ENCODE measurements at regions not wholly inside any gene's neighbourhood (a gene's known extent, or its start where the extent isn't known, plus 50 kb on each side); places are given as distances from the start of the nearest gene placed in this dataset.

DNA sequence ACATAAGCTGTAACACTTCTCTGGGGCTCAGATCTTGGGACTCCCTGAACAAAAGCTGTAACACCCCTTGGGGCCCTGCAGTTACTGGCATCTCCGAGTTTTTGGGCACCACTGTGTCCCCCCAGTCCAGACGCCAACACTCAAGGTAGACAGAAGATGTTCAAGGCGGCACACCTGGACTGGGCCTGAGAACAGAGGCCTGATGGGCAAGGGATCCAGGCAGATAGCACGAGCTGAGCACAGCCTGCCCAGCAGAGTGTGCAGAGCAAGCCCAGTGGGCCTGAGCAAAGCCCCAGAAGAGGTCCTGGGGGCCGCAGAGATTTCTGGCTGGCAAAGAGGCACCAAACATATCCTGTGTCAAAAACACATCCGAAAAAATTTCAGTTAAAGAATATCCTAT is 1163.3 kb upstream of the PRR20A start:
- Histone ChIP-seq H3K79me2 (ENCODE audit: control insufficient read depth, insufficient read depth, low read length) (no peaks in the 10 kb centered on the region), H3K4me1 (ENCODE audit: control insufficient read depth, extremely low read depth, insufficient read depth, low read length) (no peaks in the 10 kb centered on the region), H3K9ac (replicated peaks; ENCODE audit: extremely low read depth, insufficient read depth, low read length) (no peak overlapping the region), H3K27me3 (ENCODE audit: control insufficient read depth in 2 of 2, insufficient read depth in 2 of 2, low read length in 2 of 2) (no peaks in the 10 kb centered on the region), H3K9me1 (replicated peaks; ENCODE audit: control insufficient read depth, extremely low read depth, insufficient read depth, low read length) (no peaks in the 10 kb centered on the region), H3K4me3 (replicated peaks in 1 of 3; ENCODE audit: insufficient read depth in 1 of 3, low read depth in 1 of 3, low read length in 3 of 3) (no peak overlapping the region), H2AFZ (ENCODE audit: low read depth, low read length) (no peak overlapping the region), H3K9me3 (replicated peaks; ENCODE audit: control insufficient read depth, insufficient read depth, low read length) (no peaks in the 10 kb centered on the region), H3K36me3 (ENCODE audit: control insufficient read depth in 2 of 2, extremely low read depth in 1 of 2, insufficient read depth in 2 of 2, low read length in 2 of 2) (no peaks in the 10 kb centered on the region), H3K27ac (ENCODE audit: insufficient read depth, low read depth, low read length) (no peak overlapping the region), H3K4me2 (ENCODE audit: insufficient read depth, low read length) (no peak overlapping the region), H4K20me1 (replicated peaks; ENCODE audit: control insufficient read depth, extremely low read depth, insufficient read depth, low read length) (no peaks in the 10 kb centered on the region)
- intact Hi-C loops (cut with micrococcal nuclease): no loop called here
- no peak for TF ChIP-seq FOS (IDR thresholded peaks at IDR 0.05; ENCODE audit: borderline replicate concordance, insufficient read depth, low read length)
- TF ChIP-seq JUN (IDR thresholded peaks at IDR 0.05; ENCODE audit: borderline replicate concordance, insufficient read depth, insufficient read length, low read depth): no peak
- TF ChIP-seq, protein P1, sequence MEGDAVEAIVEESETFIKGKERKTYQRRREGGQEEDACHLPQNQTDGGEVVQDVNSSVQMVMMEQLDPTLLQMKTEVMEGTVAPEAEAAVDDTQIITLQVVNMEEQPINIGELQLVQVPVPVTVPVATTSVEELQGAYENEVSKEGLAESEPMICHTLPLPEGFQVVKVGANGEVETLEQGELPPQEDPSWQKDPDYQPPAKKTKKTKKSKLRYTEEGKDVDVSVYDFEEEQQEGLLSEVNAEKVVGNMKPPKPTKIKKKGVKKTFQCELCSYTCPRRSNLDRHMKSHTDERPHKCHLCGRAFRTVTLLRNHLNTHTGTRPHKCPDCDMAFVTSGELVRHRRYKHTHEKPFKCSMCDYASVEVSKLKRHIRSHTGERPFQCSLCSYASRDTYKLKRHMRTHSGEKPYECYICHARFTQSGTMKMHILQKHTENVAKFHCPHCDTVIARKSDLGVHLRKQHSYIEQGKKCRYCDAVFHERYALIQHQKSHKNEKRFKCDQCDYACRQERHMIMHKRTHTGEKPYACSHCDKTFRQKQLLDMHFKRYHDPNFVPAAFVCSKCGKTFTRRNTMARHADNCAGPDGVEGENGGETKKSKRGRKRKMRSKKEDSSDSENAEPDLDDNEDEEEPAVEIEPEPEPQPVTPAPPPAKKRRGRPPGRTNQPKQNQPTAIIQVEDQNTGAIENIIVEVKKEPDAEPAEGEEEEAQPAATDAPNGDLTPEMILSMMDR (IDR thresholded peaks at IDR 0.05; ENCODE audit: extremely low read depth in 1 of 2, insufficient read depth in 1 of 2, low read depth in 1 of 2, low read length in 2 of 2): no peak
- no peak for TF ChIP-seq EZH2 (IDR thresholded peaks at IDR 0.05; ENCODE audit: borderline replicate concordance, low read depth, low read length, severe bottlenecking)
- TF ChIP-seq MYC (IDR thresholded peaks at IDR 0.05; ENCODE audit: low read depth, low read length): no peak
- TF ChIP-seq POLR2AphosphoS5 (IDR thresholded peaks at IDR 0.05; ENCODE audit: insufficient read depth, low read depth, low read length): no peak
- TF ChIP-seq POLR2A (IDR thresholded peaks at IDR 0.05; ENCODE audit: low read depth, low read length): no peak
- dilution Hi-C loops (cut with MboI; ENCODE audit: extremely low pct_ligation_motif_present, low sequenced_read_pairs): no loop called here
- no peak for FAIRE-seq
- DNase-seq (ENCODE audit: low read depth, low spot score): no peak
- CTCF ChIA-PET: no interaction called here
- no TSS peak for BruUV-seq (replicated peaks)
- POLR2A ChIA-PET: no interaction called here

DNA sequence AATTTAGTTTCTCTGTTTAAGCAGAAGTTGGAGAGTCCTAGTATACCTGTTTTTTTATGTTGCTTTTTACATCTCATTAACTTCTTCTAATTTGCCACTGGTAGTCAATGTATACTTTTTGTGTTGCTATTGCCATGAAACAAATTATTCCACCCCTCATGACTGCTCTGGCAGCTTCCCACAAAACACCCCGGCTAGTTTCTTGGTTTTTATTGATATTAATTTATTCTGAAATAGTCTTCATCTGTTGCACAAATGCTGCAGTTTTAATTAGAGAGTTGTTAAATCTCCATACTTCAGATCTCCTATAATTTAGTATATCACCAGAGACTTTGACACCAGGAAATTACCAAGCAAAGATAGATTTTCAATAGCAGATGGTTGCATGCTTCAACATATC is 1159.3 kb upstream of the PRR20A start:
- no peaks in the 10 kb centered on the region for H3K79me2 ChIP-seq (ENCODE audit: control insufficient read depth, insufficient read depth, low read length)
- POLR2A ChIA-PET: no interaction called here
- dilution Hi-C loops (cut with MboI; ENCODE audit: extremely low pct_ligation_motif_present, low sequenced_read_pairs) (no loop called here), intact Hi-C loops (cut with micrococcal nuclease) (no loop called here)
- no peak overlapping the region for H2AFZ ChIP-seq (ENCODE audit: low read depth, low read length)
- H3K9ac ChIP-seq (replicated peaks; ENCODE audit: extremely low read depth, insufficient read depth, low read length): no peak overlapping the region
- TF ChIP-seq, protein P2, sequence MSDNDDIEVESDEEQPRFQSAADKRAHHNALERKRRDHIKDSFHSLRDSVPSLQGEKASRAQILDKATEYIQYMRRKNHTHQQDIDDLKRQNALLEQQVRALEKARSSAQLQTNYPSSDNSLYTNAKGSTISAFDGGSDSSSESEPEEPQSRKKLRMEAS (IDR thresholded peaks at IDR 0.05; ENCODE audit: insufficient read depth, insufficient read length): no peak
- TF ChIP-seq, protein P1 (IDR thresholded peaks at IDR 0.05; ENCODE audit: extremely low read depth in 1 of 2, insufficient read depth in 1 of 2, low read depth in 1 of 2, low read length in 2 of 2): no peak
- TF ChIP-seq JUN (IDR thresholded peaks at IDR 0.05; ENCODE audit: borderline replicate concordance, insufficient read depth, insufficient read length, low read depth) (no peak), EZH2 (IDR thresholded peaks at IDR 0.05; ENCODE audit: borderline replicate concordance, low read depth, low read length, severe bottlenecking) (no peak), MYC (IDR thresholded peaks at IDR 0.05; ENCODE audit: low read depth, low read length) (no peak), POLR2A (IDR thresholded peaks at IDR 0.05; ENCODE audit: low read depth, low read length) (no peak), GATA2 (IDR thresholded peaks at IDR 0.05; ENCODE audit: insufficient read depth, insufficient read length, low read depth, low read length) (no peak), FOS (IDR thresholded peaks at IDR 0.05; ENCODE audit: borderline replicate concordance, insufficient read depth, low read length) (no peak), POLR2AphosphoS5 (IDR thresholded peaks at IDR 0.05; ENCODE audit: insufficient read depth, low read depth, low read length) (no peak)
- BruUV-seq (replicated peaks): no TSS peak
- H3K27me3 ChIP-seq (ENCODE audit: control insufficient read depth in 2 of 2, insufficient read depth in 2 of 2, low read length in 2 of 2): no peaks in the 10 kb centered on the region
- no peaks in the 10 kb centered on the region for H3K9me3 ChIP-seq (replicated peaks; ENCODE audit: control insufficient read depth, insufficient read depth, low read length)
- no peak overlapping the region for H3K4me3 ChIP-seq (replicated peaks in 1 of 3; ENCODE audit: insufficient read depth in 1 of 3, low read depth in 1 of 3, low read length in 3 of 3)
- H4K20me1 ChIP-seq (replicated peaks; ENCODE audit: control insufficient read depth, extremely low read depth, insufficient read depth, low read length): no peaks in the 10 kb centered on the region
- H3K4me2 ChIP-seq (ENCODE audit: insufficient read depth, low read length): no peak overlapping the region
- H3K36me3 ChIP-seq (ENCODE audit: control insufficient read depth in 2 of 2, extremely low read depth in 1 of 2, insufficient read depth in 2 of 2, low read length in 2 of 2): no peaks in the 10 kb centered on the region
- H3K4me1 ChIP-seq (ENCODE audit: control insufficient read depth, extremely low read depth, insufficient read depth, low read length): no peaks in the 10 kb centered on the region
- CTCF ChIA-PET: no interaction called here
- no peaks in the 10 kb centered on the region for H3K9me1 ChIP-seq (replicated peaks; ENCODE audit: control insufficient read depth, extremely low read depth, insufficient read depth, low read length)
- no peak for DNase-seq (ENCODE audit: low read depth, low spot score)
- no peak for FAIRE-seq
- no peak overlapping the region for H3K27ac ChIP-seq (ENCODE audit: insufficient read depth, low read depth, low read length)
